LNCaP clone FGC (cell line): ENCODE measurements at regions not wholly inside any gene's neighbourhood (a gene's known extent, or its start where the extent isn't known, plus 50 kb on each side); places are given as distances from the start of the nearest gene placed in this dataset.

Experiments
- DNase-seq: peaks from one replicate; pipeline ENCODE4 v3.0.0-alpha.2; 2011; ENCODE audit warnings: low read depth
- H3K4me3 ChIP-seq: 2 replicates; pipeline ENCODE4 v1.5.1; 2011; ENCODE audit warnings: mild to moderate bottlenecking, low read depth, low read length, control low read depth
- CTCF ChIP-seq: IDR thresholded peaks from 2 replicates; pipeline ENCODE4 v1.5.1; 2012; ENCODE audit warnings: mild to moderate bottlenecking; ENCODE audit not compliant: control insufficient read depth, insufficient read depth; ENCODE audit errors: extremely low read depth

GRCh38 chr14:30165255-30165654, 237.6 kb upstream of the PRKD1 start:
- no peak for TF ChIP-seq CTCF
- no peak overlapping the region for H3K4me3 ChIP-seq
- DNase-seq, result no peak

GRCh38 chr14:30177781-30178180, 250.1 kb upstream of the PRKD1 start:
- no peak for TF ChIP-seq CTCF
- no peak overlapping the region for H3K4me3 ChIP-seq
- no peak for DNase-seq

GRCh38 chr14:30179381-30180130, 251.9 kb upstream of the PRKD1 start:
- no peak for TF ChIP-seq CTCF
- DNase-seq, result no peak
- no peak overlapping the region for H3K4me3 ChIP-seq

GRCh38 chr14:30180219-30180618, 252.6 kb upstream of the PRKD1 start:
- no peak for DNase-seq
- H3K4me3 ChIP-seq, result no peak overlapping the region
- no peak for TF ChIP-seq CTCF

- no peak for DNase-seq
- TF ChIP-seq CTCF, result no peak
- H3K4me3 ChIP-seq, result no peak overlapping the region
Observed at GRCh38 chr14:30185832-30186231, 258.2 kb upstream of the PRKD1 start.

GRCh38 chr14:30191639-30192279, 264.1 kb upstream of the PRKD1 start:
- DNase-seq, result no peak
- TF ChIP-seq CTCF, result no peak
- H3K4me3 ChIP-seq, result no peak overlapping the region

- TF ChIP-seq CTCF, result no peak
- no peak for DNase-seq
- H3K4me3 ChIP-seq, result no peak overlapping the region
Observed at GRCh38 chr14:30193101-30193500, 265.5 kb upstream of the PRKD1 start.
